Small intestine (tissue), 7 donors: ENCODE measurements at regions not wholly inside any gene's neighbourhood (a gene's known extent, or its start where the extent isn't known, plus 50 kb on each side); places are given as distances from the start of the nearest gene placed in this dataset.

ENCODE experiments used
- DNase-seq, 2 donors: peaks; one replicate each; pipeline versions ENCODE4 v3.0.0 to v3.0.0-alpha.2; 2013
- FAIRE-seq: peaks from 2 replicates; lab custom pipeline; 2012; peaks lifted over from hg19 to GRCh38; lab: Jason Lieb, UNC
- H3K27ac ChIP-seq, 3 donors: one replicate each; pipeline ENCODE4 v1.5.1; 2013; ENCODE audit warnings: low read length in 2 of 3, mild to moderate bottlenecking in 2 of 3, control low read depth in 1 of 3, inconsistent platforms in 1 of 3, low read depth in 1 of 3, moderate library complexity in 1 of 3
- H3K27me3 ChIP-seq, 3 donors: one replicate each; pipeline ENCODE4 v1.6.1; 2013; ENCODE audit warnings: low read length in 3 of 3, inconsistent platforms in 1 of 3; ENCODE audit not compliant: control insufficient read depth in 3 of 3, insufficient read depth in 3 of 3
- H3K36me3 ChIP-seq, 3 donors: one replicate each; pipeline ENCODE4 v1.6.1; 2013; ENCODE audit warnings: low read length in 3 of 3, inconsistent platforms in 1 of 3, low read depth in 1 of 3, mild to moderate bottlenecking in 1 of 3, moderate library complexity in 1 of 3; ENCODE audit not compliant: control insufficient read depth in 3 of 3, insufficient read depth in 2 of 3
- H3K4me1 ChIP-seq, 3 donors: one replicate each; pipeline ENCODE4 v1.6.1; 2013; ENCODE audit warnings: low read length in 2 of 3, inconsistent platforms in 1 of 3, low read depth in 1 of 3, mild to moderate bottlenecking in 1 of 3, moderate library complexity in 1 of 3; ENCODE audit not compliant: control insufficient read depth in 3 of 3, insufficient read depth in 2 of 3
- H3K4me3 ChIP-seq, 3 donors: one replicate each; pipeline ENCODE4 v1.5.1; 2013; ENCODE audit warnings: low read length in 3 of 3, control low read depth in 1 of 3, inconsistent platforms in 1 of 3, low read depth in 1 of 3, mild to moderate bottlenecking in 1 of 3, moderate library complexity in 1 of 3
- H3K9me3 ChIP-seq, 2 donors: one replicate each; pipeline ENCODE4 v1.6.1; 2013; ENCODE audit warnings: low read depth in 1 of 2, low read length in 1 of 2; ENCODE audit not compliant: control insufficient read depth in 2 of 2, insufficient read depth in 1 of 2
- WGBS, 3 donors: extraction: QIAGEN DNeasy Blood & Tissue Kit; methylation state at CpG; one replicate each; pipeline ENCODE4 v1.1.7; 2013; 5-methylcytosine and 5-hydroxymethylcytosine counted together
- donor health status: healthy with polysubstance abuse.
- donor health status: control.
- donor health status: control.
- donor health status: Bipolar disorder and iron deficiency.
- donor health status: healthy.

GRCh38 chr3:193861012-193861411, 268.0 kb downstream of the OPA1 start:
- FAIRE-seq: no peak
- Histone ChIP-seq H3K36me3 (no peaks in the 10 kb centered on the region), H3K27ac (no peak overlapping the region), H3K4me3 (no peak overlapping the region), H3K4me1 (no peaks in the 10 kb centered on the region), H3K9me3 (no peaks in the 10 kb centered on the region), H3K27me3 (no peaks in the 10 kb centered on the region)
- DNase-seq: no peak
- 64 to 84% (median 79%) methylated on average over 2 of the region's 2 CpGs for WGBS, 3 donors

DNA sequence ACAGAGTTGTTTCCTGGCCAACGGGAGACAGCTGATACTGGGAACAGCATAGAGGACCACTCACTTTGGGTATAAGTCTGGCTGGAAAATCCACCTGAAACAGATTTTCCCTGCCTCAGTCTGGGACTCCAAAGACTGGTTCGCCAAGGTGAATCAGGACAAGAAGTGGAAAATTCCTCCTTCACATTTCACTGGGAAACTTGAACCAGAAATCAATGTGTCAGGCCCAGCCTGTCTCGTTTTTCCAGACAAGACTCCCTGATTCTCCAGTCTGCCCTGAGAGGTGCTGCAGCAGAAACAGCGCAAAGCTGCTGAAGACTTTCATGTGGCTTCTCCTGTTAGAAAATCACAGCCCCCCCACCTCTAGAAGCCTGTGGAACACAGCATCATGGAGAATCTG, 269.8 kb downstream of the OPA1 start:
- DNase-seq: no peak
- no peaks in the 10 kb centered on the region for H3K4me1 ChIP-seq
- no peak overlapping the region for H3K4me3 ChIP-seq
- no peaks in the 10 kb centered on the region for H3K9me3 ChIP-seq
- no peak overlapping the region for H3K27ac ChIP-seq
- H3K27me3 ChIP-seq: no peaks in the 10 kb centered on the region
- FAIRE-seq: no peak
- no peaks in the 10 kb centered on the region for H3K36me3 ChIP-seq
- WGBS, 3 donors: 81 to 84% (median 83%) methylated on average over 4 of the region's 4 CpGs

DNA sequence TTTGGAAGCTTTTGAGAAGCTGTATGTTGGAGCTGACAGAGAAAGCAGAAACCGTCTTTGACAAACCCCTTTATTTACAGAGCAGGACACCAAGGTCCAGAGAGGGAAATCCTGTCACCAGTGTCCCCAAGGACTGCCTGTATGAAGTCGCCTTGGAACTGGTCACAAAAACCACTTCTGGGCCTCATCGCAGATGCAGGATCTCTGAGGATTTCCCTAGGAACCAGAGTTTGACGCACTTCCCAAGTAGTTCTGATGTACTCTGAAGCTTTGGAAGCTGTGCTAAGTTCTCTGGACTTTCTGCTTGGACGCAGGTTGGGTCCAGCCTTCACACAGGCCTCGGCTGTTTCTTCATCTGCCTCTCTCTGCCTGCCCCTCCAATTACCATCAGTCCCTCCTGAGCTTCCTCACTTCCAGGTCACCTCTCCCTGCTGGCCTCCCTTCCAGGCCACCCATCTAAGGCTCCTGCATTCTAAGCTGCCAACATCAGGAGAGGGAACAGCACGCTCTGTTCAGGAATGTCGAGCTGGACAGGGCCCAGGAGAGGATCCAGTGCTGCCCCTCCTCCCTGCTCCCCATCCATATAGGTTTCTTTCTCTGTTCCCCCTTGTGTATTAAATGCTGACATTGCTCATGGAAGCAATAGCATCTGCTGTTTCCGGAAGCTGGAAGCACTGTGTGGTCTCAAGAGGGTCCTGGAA, 270.8 kb downstream of the OPA1 start:
- Histone ChIP-seq H3K27me3 (no peaks in the 10 kb centered on the region), H3K27ac (no peak overlapping the region), H3K4me1 (no peaks in the 10 kb centered on the region), H3K9me3 (no peaks in the 10 kb centered on the region), H3K36me3 (no peaks in the 10 kb centered on the region), H3K4me3 (no peak overlapping the region)
- DNase-seq: no peak
- FAIRE-seq: no peak
- 77 to 91% (median 84%) methylated on average over 9 of the region's 9 CpGs for WGBS, 3 donors

- Histone ChIP-seq H3K27me3 (no peaks in the 10 kb centered on the region), H3K4me1 (peaks cover 0 to 14% (median 3%) of the 10 kb centered on the region in 3 donors), H3K4me3 (no peak overlapping the region), H3K36me3 (peaks cover 0 to 2% (median 0%) of the 10 kb centered on the region in 3 donors), H3K27ac (no peak overlapping the region), H3K9me3 (no peaks in the 10 kb centered on the region)
- no peak for DNase-seq
- WGBS, 3 donors: 81 to 97% (median 92%) methylated on average over 1 of the region's 1 CpG
- FAIRE-seq: no peak
These were observed 270.6 kb upstream of the HES1 start for GRCh38 chr3:193865339-193865738.

- Histone ChIP-seq H3K27ac (no peak overlapping the region), H3K36me3 (peaks cover 0 to 2% (median 0%) of the 10 kb centered on the region in 3 donors), H3K9me3 (no peaks in the 10 kb centered on the region), H3K27me3 (no peaks in the 10 kb centered on the region), H3K4me3 (no peak overlapping the region), H3K4me1 (peaks cover 0 to 21% (median 3%) of the 10 kb centered on the region in 3 donors)
- DNase-seq (no peak), FAIRE-seq (no peak)
- 66 to 76% (median 69%) methylated on average over 4 of the region's 4 CpGs for WGBS, 3 donors
These were observed 270.0 kb upstream of the HES1 start for GRCh38 chr3:193865896-193866480.

DNA sequence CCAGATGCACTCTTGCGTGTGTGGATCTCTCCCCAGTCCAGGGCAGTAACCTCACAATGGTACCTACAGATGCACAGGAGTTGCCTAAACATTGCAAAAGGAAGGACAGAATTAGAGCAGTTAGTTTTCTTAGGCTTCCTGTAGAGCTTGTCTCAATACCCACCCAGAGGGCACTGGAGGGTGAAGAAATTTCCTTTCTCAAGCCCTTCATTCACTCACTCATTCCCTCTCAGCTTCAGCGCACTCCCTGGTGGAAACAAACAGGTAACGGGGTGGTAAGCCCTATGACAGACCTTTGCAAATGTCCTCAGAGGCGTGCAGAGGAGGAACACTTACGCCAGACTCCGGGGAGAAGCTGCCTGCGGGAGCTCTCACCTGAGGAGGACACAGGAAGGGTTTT, 267.4 kb upstream of the HES1 start:
- DNase-seq (no peak), FAIRE-seq (no peak)
- peaks cover 0 to 2% (median 0%) of the 10 kb centered on the region in 3 donors for H3K36me3 ChIP-seq
- 90 to 96% (median 93%) methylated on average over 7 of the region's 7 CpGs for WGBS, 3 donors
- H3K9me3 ChIP-seq: no peaks in the 10 kb centered on the region
- no peak overlapping the region for H3K4me3 ChIP-seq
- no peaks in the 10 kb centered on the region for H3K27me3 ChIP-seq
- H3K4me1 ChIP-seq: peaks cover 4 to 44% (median 4%) of the 10 kb centered on the region in 3 donors
- H3K27ac ChIP-seq: no peak overlapping the region

DNA sequence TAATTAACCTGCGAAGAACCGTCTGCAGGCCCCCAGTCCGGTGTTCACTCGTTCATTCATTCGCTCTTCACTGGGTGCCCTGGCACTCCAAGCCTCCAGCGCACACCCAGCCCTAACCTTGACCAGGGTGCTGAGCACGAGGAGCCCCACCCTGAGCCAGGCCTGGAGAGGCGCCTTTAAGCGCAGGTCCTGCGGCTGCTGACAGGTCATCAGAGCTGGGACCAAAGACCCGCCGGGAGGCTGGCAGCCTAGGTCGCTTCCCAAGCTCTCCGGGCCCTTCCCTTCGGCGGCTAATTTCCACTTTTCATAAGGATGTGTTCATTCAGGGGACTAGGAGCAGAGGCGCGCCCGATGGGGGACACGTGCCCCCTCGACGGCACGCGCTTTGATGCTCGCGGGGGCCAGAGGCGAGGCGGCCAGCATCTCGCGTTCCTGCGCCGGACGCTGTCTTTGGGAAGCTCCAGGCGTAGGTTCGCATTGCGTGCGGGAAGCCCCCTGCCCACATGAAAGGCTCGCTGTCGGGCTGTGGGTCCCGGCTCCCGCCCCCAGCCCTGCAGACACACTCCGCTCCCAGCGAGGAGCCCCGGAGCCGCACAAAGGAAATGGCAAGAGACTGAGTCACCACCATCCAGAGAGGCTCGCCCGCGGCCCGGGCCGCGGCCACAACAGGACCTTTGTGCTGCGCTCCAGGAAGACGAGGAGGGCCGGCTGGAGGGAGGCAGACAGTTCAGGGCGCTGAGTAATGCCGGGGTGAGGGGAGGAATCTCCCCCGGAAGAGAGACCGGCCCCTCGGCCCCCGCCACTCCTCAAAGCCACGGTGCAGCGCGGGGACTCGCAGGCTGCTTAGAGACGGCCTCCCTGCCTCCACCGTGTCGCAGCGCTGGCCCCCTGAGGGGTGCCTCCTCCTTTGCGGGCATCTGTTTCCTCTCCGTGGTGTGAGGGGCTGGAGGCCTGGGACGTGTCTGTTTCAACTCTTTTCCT, 266.4 kb upstream of the HES1 start:
- H3K4me1 ChIP-seq: peaks cover 4 to 48% (median 6%) of the 10 kb centered on the region in 3 donors
- DNase-seq: peak; percentile 58 to 75
- peaks cover 0 to 2% (median 0%) of the 10 kb centered on the region in 3 donors for H3K36me3 ChIP-seq
- H3K27ac ChIP-seq: peak overlapping the region; percentile 26 to 51 (median 49)
- no peak overlapping the region for H3K4me3 ChIP-seq
- FAIRE-seq: no peak
- H3K27me3 ChIP-seq: no peaks in the 10 kb centered on the region
- H3K9me3 ChIP-seq: no peaks in the 10 kb centered on the region
- WGBS, 3 donors: 50 to 65% (median 61%) methylated on average over 70 to 71 of the region's 71 CpGs
